Glutamatergic neuron (in vitro differentiated cells): ENCODE measurements at regions not wholly inside any gene's neighbourhood (a gene's known extent, or its start where the extent isn't known, plus 50 kb on each side); places are given as distances from the start of the nearest gene placed in this dataset.

Experiments used
- DNase-seq: peaks from one replicate; pipeline ENCODE4 v3.0.0; 2022
- H3K27ac Mint-ChIP-seq: one replicate; pipeline ENCODE4 v1.8.0; 2020; ENCODE audit warnings: mild to moderate bottlenecking, mixed read lengths, inconsistent platforms; ENCODE audit not compliant: unreplicated experiment
- H3K27me3 Mint-ChIP-seq: one replicate; pipeline ENCODE4 v1.8.0; 2020; ENCODE audit warnings: mild to moderate bottlenecking, moderate library complexity, mixed read lengths, inconsistent platforms; ENCODE audit not compliant: unreplicated experiment
- H3K36me3 Mint-ChIP-seq: one replicate; pipeline ENCODE4 v1.8.0; 2020; ENCODE audit warnings: mild to moderate bottlenecking, mixed read lengths, inconsistent platforms; ENCODE audit not compliant: unreplicated experiment
- H3K4me1 Mint-ChIP-seq: one replicate; pipeline ENCODE4 v1.8.0; 2020; ENCODE audit warnings: mild to moderate bottlenecking, low read depth, mixed read lengths, inconsistent platforms; ENCODE audit not compliant: unreplicated experiment
- H3K4me3 Mint-ChIP-seq: one replicate; pipeline ENCODE4 v1.8.0; 2020; ENCODE audit warnings: mild to moderate bottlenecking, mixed read lengths, inconsistent platforms; ENCODE audit not compliant: unreplicated experiment
- H3K9me3 Mint-ChIP-seq: one replicate; pipeline ENCODE4 v1.8.0; 2020; ENCODE audit warnings: mild to moderate bottlenecking, moderate library complexity, mixed read lengths, inconsistent platforms; ENCODE audit not compliant: unreplicated experiment
- CTCF ChIP-seq: fragments of 200-600 bp; sonication (generic); IDR thresholded peaks from one replicate; pipeline ENCODE4 v1.5.0; 2021; ENCODE audit not compliant: partially characterized antibody, unreplicated experiment

- H3K36me3 Mint-ChIP-seq = peaks cover 6% of the 10 kb centered on the region
- peaks cover 3% of the 10 kb centered on the region for H3K9me3 Mint-ChIP-seq
- H3K4me3 Mint-ChIP-seq = no peak overlapping the region
- no peak overlapping the region for H3K27ac Mint-ChIP-seq
- TF ChIP-seq CTCF = no peak
- DNase-seq = no peak
- no peaks in the 10 kb centered on the region for H3K4me1 Mint-ChIP-seq
- peaks cover 3% of the 10 kb centered on the region for H3K27me3 Mint-ChIP-seq
Measured at GRCh38 chr13:63463782-63464610, 2048.3 kb upstream of the PCDH20 start.

GRCh38 chr13:63460462-63461090, 2044.9 kb upstream of the PCDH20 start:
- Mint-ChIP-seq H3K4me1 (no peaks in the 10 kb centered on the region), H3K27ac (no peak overlapping the region), H3K27me3 (peaks cover 3% of the 10 kb centered on the region), H3K36me3 (peaks cover 3% of the 10 kb centered on the region), H3K4me3 (no peak overlapping the region), H3K9me3 (peaks cover 3% of the 10 kb centered on the region)
- no peak for TF ChIP-seq CTCF
- no peak for DNase-seq

- no peaks in the 10 kb centered on the region for H3K9me3 Mint-ChIP-seq
- no peak for TF ChIP-seq CTCF
- H3K4me1 Mint-ChIP-seq = no peaks in the 10 kb centered on the region
- H3K27ac Mint-ChIP-seq = no peak overlapping the region
- H3K36me3 Mint-ChIP-seq = no peaks in the 10 kb centered on the region
- no peak for DNase-seq
- H3K4me3 Mint-ChIP-seq = no peak overlapping the region
- H3K27me3 Mint-ChIP-seq = no peaks in the 10 kb centered on the region
Measured at GRCh38 chr13:63457186-63457585, 2041.5 kb upstream of the PCDH20 start.

- Mint-ChIP-seq H3K27me3 (no peaks in the 10 kb centered on the region), H3K4me3 (no peak overlapping the region), H3K36me3 (no peaks in the 10 kb centered on the region), H3K9me3 (no peaks in the 10 kb centered on the region), H3K4me1 (no peaks in the 10 kb centered on the region), H3K27ac (no peak overlapping the region)
- no peak for DNase-seq
- TF ChIP-seq CTCF = peak; percentile 60
Measured at GRCh38 chr13:63455938-63456337, 2040.3 kb upstream of the PCDH20 start.

GRCh38 chr13:63449550-63449949, 2033.9 kb upstream of the PCDH20 start:
- Mint-ChIP-seq H3K4me1 (no peaks in the 10 kb centered on the region), H3K27me3 (peaks cover 2% of the 10 kb centered on the region)

More at GRCh38 chr13:63449550-63449949, 2033.9 kb upstream of the PCDH20 start:
- Mint-ChIP-seq H3K9me3 (peaks cover 2% of the 10 kb centered on the region), H3K4me3 (no peak overlapping the region), H3K27ac (no peak overlapping the region), H3K36me3 (no peaks in the 10 kb centered on the region)
- no peak for TF ChIP-seq CTCF
- no peak for DNase-seq
